Left cardiac atrium (tissue), 4 donors: ENCODE measurements at regions not wholly inside any gene's neighbourhood (a gene's known extent, or its start where the extent isn't known, plus 50 kb on each side); places are given as distances from the start of the nearest gene placed in this dataset.

ENCODE experiments used
- ATAC-seq, 2 donors: fragments of 200-7000 bp; cut with Tn5 transposase; one replicate each; pipeline ENCODE4 v1.9.1; 2020; ENCODE audit warnings: mild to moderate bottlenecking in 2 of 2, moderate library complexity in 2 of 2
- DNase-seq: peaks from one replicate; pipeline ENCODE4 v3.0.0-alpha.2; 2020
- intact Hi-C, 2 donors: fragments of 100-400 bp; cut with DNase I; formaldehyde crosslinking; loops; one replicate each; pipeline versions ENCODE4 v1.14.1 to v1.15.1; 2022 to 2023
- donor health status: DM: no; HTN: yes; CAD: no.
- donor health status: DM: no; HTN: yes; CAD: no; lungs with severe emphysema.
- donor health status: DM: yes; HTN: yes; CAD: no.
- donor health status: Dilated cardiomyopathy.

GRCh38 chr1:43067977-43068751 lies 103.9 kb downstream of the EBNA1BP2 start:
- DNase-seq (no peak), ATAC-seq (peak; percentile 24 to 48)
- intact Hi-C loops = no loop called here

- ATAC-seq (no peak), DNase-seq (no peak)
- intact Hi-C loops = no loop called here
Observed at GRCh38 chr1:43067233-43067745, 104.8 kb downstream of the EBNA1BP2 start.

GRCh38 chr1:43066578-43066977 lies 105.5 kb downstream of the EBNA1BP2 start:
- intact Hi-C loops = no loop called here
- no peak for ATAC-seq
- no peak for DNase-seq

DNA sequence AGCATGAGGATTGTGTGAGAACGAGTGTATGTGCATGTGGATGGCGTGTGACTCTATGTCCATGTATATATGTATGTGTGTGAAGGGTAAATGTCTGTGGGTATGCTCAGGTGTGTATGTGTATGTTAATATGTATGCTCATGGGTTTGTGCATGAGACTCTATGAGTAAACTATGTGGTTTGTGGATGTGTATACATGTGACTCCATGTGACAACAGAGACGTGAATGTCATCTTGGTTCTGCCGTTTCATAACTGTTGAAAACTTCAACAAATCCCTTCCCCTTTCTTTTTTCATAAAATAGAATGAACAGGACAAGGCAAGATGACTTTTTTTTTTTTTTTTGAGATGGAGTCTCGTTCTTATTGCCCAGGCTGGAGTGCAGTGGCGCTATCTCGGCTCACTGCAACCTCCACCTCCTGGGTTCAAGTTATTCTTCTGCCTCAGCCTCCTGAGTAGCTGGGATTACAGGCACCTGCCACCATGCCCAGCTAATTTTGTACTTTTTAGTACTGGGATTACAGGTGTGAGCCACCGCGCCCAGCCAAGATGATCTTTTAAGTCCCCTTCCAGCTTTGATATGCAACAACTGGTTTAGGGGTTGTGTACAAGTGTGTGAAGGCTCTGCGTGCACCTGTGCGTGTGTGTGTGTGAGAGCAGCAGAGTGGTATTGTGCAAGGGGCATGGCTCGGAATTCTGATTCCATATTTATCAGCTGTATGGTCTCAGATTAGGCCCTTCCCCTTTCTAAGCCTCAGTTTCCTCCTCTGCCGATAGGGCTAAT lies 106.3 kb downstream of the EBNA1BP2 start:
- no peak for DNase-seq
- no peak for ATAC-seq
- intact Hi-C loops = no loop called here

DNA sequence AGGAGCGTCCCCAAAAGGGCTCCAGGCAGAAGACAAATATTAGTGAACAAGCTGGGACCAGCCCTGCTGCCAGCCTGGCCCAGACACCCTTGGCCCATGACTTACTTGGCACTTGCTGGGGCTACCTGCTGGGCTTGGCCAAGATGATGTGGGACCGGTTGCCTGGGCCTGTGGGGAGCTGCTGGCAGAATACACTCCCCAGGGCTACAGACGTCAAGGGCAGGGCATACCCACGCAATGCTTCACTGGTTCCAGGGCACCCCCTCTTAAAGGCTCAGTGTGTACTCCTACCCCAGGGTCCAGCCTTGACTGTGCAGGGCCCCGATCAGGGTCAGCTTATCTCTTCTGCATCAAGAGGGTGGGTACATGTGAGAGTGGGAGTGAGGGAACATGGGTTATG lies 106.5 kb upstream of the SLC2A1 start:
- no peak for DNase-seq
- peak in 1 of 2 donors; percentile 41 for ATAC-seq
- intact Hi-C loops = no loop called here

DNA sequence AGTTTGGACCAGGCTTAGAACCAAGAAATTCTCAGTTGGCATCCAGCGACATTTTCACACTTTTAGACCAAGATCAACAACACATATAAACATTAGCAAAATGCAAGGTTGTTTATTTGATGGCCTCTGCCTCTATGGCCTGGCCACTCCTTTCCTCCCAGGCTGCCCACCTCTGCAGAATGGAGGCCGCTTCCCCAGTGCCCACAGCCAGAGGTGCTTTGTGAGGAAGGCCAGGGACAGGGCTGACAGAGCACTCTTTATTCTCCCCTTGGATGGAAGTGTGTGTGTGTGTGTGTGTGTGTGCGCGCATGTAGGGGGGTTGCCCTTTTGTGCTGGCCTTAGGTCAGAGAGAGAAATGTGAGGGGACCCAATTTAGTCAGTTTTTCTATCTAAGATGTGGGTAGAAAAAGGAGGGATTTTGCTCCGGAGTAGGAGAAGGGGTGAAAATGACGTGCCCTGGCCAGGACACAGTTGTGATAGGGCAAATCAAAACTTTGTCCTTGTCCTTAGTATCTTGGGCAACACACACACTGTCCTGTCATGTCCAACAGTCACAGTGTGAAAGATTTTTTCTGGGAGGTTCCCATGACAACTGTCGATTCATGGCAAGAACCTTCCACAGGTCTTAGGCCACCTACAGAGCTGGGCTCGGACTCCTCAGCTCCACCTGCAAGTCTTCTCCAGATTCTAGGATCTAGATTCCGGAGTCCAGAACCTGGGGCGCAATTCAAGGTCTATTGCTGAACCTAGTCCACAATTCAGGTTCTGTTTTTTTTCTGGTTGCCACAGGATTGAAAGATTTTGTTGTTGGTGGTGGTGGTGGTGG lies 104.9 kb upstream of the SLC2A1 start:
- ATAC-seq (peak in 1 of 2 donors; percentile 80), DNase-seq (no peak)
- intact Hi-C loops = no loop called here

GRCh38 chr1:43062527-43063095 lies 103.9 kb upstream of the SLC2A1 start:
- intact Hi-C loops = no loop called here
- ATAC-seq (no peak), DNase-seq (no peak)

GRCh38 chr1:43061757-43062156 lies 103.1 kb upstream of the SLC2A1 start:
- ATAC-seq (no peak), DNase-seq (no peak)
- intact Hi-C loops = no loop called here

GRCh38 chr1:43059640-43060574 lies 101.2 kb upstream of the SLC2A1 start:
- ATAC-seq (no peak), DNase-seq (no peak)
- intact Hi-C loops = no loop called here

DNA sequence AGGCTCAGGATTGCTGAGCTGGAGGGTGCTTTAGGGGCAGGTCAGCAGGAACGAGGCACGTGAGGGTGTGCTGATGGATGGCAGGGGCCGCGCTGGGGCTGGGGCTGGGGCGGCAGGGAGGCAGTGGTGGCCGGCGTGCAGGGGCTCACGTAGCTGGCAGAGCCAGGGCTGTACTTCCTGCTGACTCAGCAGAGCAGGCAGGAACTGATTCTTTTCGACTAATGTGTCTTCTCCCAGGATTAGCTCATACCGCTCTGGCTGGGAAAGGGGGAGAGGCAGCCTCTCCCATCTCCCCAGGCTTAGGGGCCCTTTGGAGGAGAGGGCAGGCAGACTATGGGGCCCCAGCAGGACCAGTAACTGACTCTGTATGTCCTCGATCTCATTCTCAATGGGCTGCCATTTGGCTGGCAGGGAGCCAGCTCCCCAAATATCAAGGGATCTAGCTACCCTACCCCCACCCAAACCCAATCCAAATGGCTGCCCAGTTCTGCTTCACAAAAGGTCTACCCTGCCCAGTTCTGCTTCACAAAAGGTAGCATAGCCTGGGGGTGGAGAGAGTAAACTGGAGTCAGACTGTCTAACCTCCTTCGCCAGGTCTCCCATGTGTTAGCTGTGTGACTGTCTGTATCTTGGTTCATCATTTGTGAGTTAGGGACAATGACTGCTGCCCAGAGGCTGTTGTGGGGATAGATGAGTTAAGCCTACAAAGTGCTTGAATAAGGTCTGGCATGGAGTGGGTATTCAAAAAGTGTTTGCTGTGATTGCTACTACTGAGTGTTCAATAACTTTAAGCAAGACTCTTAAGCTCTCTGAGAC lies 100.1 kb upstream of the SLC2A1 start:
- peak; percentile 29 to 69 for ATAC-seq
- intact Hi-C loops = no loop called here
- no peak for DNase-seq

DNA sequence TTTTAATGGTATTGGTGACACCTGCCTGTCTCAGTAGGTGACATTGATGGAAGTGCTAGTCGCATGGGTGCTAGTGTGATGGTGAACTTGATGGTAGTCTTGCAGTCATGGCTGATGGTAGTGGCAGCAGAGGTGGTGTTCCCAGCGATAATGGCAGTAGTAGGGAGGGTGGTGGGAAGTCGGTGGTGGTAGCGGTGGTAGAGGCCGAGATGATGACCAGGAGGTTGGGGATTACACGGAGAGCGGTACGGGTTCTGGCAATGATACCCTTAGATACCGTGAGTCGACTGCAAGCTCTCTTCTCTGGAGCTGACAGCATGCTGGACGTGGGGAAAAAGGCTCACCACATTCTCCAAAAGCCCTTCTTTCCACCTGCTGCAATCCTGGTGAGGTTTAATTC lies 99.4 kb upstream of the SLC2A1 start:
- intact Hi-C loops = no loop called here
- no peak for DNase-seq
- no peak for ATAC-seq

DNA sequence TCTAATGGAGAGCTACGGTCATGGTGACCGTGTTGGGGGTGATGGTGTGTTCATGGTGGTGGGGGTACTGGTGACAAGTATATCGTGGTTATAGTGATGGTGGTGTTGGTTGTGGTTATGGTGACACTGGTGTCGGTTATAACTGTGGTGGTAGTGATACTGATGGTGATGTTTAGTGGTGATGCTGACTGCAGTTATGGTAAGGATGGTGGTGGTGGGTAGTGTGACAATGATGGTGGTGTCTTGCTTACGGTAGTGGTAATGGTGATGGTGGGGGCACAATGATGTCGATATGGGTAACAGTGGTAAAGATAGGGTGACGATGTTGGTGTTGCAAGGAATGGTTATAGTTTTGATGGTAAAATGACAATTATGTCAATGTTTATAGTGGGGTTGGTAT lies 98.9 kb upstream of the SLC2A1 start:
- intact Hi-C loops = no loop called here

GRCh38 chr1:43056981-43057391 lies 98.3 kb upstream of the SLC2A1 start:
- intact Hi-C loops = no loop called here

More for the DNA sequence above, 98.9 kb upstream of the SLC2A1 start:
- no peak for ATAC-seq
- DNase-seq = no peak

GRCh38 chr1:43056460-43056859 lies 97.8 kb upstream of the SLC2A1 start:
- DNase-seq (no peak), ATAC-seq (no peak)
- intact Hi-C loops = no loop called here

More at GRCh38 chr1:43056981-43057391, 98.3 kb upstream of the SLC2A1 start:
- DNase-seq (no peak), ATAC-seq (peak in 1 of 2 donors; percentile 62)

DNA sequence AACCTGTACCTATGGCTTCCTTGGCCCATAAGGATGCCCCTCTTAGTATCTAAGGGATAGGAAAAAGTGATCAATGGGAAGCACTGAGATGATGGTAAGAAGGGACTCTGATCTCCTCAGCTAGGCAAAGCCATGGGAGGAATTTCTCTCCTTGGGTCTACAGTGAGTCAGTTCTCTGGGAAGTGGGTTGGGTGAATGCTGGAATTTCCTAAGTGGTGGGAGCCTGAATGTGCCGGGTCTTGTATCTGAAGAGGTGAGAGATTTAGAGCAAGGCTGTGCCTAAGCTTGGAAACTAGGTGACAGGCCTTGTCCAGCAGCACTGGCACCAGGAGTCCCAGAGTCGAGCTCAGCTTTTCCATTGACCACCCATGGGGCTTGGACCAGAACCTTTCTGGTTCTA lies 96.3 kb upstream of the SLC2A1 start:
- no peak for ATAC-seq
- intact Hi-C loops = no loop called here
- no peak for DNase-seq

DNA sequence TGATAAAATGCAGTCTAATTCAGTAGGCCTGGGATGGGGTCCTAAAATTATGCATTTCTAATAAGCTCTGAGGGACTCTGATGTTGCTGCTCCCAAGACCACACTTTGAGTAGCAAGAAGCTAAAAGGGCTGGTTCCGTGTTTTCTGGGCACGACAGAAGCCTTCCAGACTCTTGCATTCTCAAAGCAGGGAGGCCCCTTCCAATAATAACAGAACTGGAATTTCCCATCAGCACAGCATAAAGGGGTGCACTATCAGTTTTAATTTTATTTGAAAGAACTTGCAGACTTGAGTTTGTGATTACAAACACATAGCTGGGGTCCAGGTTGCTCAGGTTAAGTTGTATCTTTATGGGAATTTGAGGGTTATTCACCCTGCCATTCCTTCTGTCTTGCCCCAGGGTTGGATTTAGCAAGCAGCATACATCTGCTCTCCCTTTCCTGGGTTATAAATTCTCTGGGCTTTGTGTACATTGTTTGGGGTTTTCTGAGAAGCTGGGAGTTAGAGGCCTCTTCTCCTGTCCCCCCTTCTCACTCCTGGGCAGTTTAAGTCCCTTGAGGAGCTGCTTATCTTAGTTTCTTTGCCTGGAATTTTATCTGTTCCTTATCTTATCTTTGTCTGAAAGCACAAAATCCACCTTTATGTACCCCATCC lies 94.2 kb upstream of the SLC2A1 start:
- intact Hi-C loops = no loop called here
- DNase-seq = no peak
- no peak for ATAC-seq

DNA sequence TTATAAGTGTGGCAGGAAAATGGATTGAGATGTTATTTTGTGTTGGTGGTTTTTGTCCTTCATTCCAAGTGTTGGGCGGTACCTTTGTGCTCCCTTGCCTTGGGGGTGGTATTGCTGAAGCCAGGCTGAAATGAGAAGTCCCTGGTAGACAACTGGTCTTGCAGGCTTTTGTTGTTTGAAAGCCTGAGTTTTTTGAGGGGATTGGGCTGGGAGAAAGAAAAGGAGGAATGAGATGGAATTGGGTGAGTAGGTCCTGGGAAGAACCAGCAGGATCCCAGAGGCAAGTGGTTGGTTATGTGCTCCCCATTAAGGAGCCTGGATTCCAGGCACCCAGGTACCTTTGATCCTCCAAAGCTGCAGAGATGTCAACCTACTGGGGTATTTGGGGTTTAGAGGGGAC lies 93.7 kb upstream of the SLC2A1 start:
- intact Hi-C loops = no loop called here
- ATAC-seq (no peak), DNase-seq (no peak)
